ENCODE measurements at regions not wholly inside any gene's neighbourhood (a gene's known extent, or its start where the extent isn't known, plus 50 kb on each side); places are given as distances from the start of the nearest gene placed in this dataset.

GRCh38 chr6:134519465-134519864, 201.6 kb upstream of the SGK1 start:
- peak; percentile 47 to 49 for DNase-seq

GRCh38 chr6:134517868-134518267, 200.0 kb upstream of the SGK1 start:
- no peak for DNase-seq

- no peak for DNase-seq
Observed at GRCh38 chr6:134517145-134517658, 199.3 kb upstream of the SGK1 start.

- no peak for DNase-seq
Observed at GRCh38 chr6:134516582-134516981, 198.7 kb upstream of the SGK1 start.

- no peak for DNase-seq
Observed at GRCh38 chr6:134515986-134516385, 198.1 kb upstream of the SGK1 start.

- DNase-seq, result no peak
Observed at GRCh38 chr6:134512981-134513391, 195.1 kb upstream of the SGK1 start.

- DNase-seq, result no peak
Observed at GRCh38 chr6:134511984-134512683, 194.2 kb upstream of the SGK1 start.

GRCh38 chr6:134510920-134511319, 193.0 kb upstream of the SGK1 start:
- DNase-seq, result no peak

- DNase-seq, result no peak
Observed at GRCh38 chr6:134510142-134510541, 192.2 kb upstream of the SGK1 start.

GRCh38 chr6:134508862-134509498, 191.1 kb upstream of the SGK1 start:
- DNase-seq, result no peak

- no peak for DNase-seq
Observed at GRCh38 chr6:134506162-134506561, 188.2 kb upstream of the SGK1 start.

- no peak for DNase-seq
Observed at GRCh38 chr6:134503585-134504281, 185.8 kb upstream of the SGK1 start.

- DNase-seq, result no peak
Observed at GRCh38 chr6:134502614-134503549, 185.0 kb upstream of the SGK1 start.

- no peak for DNase-seq
Observed at GRCh38 chr6:134495890-134496248, 178.0 kb upstream of the SGK1 start.

GRCh38 chr6:134495203-134495889, 177.4 kb upstream of the SGK1 start:
- DNase-seq, result no peak

- no peak for DNase-seq
Observed at GRCh38 chr6:134493789-134494188, 175.9 kb upstream of the SGK1 start.

- no peak for DNase-seq
Observed at GRCh38 chr6:134491477-134491876, 173.6 kb upstream of the SGK1 start.

GRCh38 chr6:134482593-134483270, 164.8 kb upstream of the SGK1 start:
- no peak for DNase-seq

GRCh38 chr6:134481966-134482365, 164.1 kb upstream of the SGK1 start:
- no peak for DNase-seq

GRCh38 chr6:134480593-134480992, 162.7 kb upstream of the SGK1 start:
- DNase-seq, result no peak

GRCh38 chr6:134478764-134479399, 161.0 kb upstream of the SGK1 start:
- no peak for DNase-seq
